IMR-90 (cell line): ENCODE measurements at regions not wholly inside any gene's neighbourhood (a gene's known extent, or its start where the extent isn't known, plus 50 kb on each side); places are given as distances from the start of the nearest gene placed in this dataset.

Source experiments
- BHLHE40 ChIP-seq: fragments of 150-350 bp; IDR thresholded peaks from 2 replicates; pipeline ENCODE4 v1.6.1; 2016; ENCODE audit warnings: mild to moderate bottlenecking, low read depth, low read length
- CEBPB ChIP-seq: IDR thresholded peaks from 2 replicates; pipeline ENCODE4 v1.6.1; 2012; ENCODE audit warnings: low read depth, low read length, improper control_type of control experiment
- CTCF ChIP-seq: conservative IDR thresholded peaks from 2 replicates; pipeline ENCODE4 v1.5.1; 2012; ENCODE audit warnings: mild to moderate bottlenecking, low read depth, low read length, improper control_type of control experiment
- FOS ChIP-seq: fragments of 150-350 bp; IDR thresholded peaks from 2 replicates; pipeline ENCODE4 v1.6.1; 2016; ENCODE audit warnings: low read depth, low read length
- MAFK ChIP-seq: IDR thresholded peaks from 2 replicates; pipeline ENCODE4 v1.6.1; 2012; ENCODE audit warnings: low read depth, low read length, improper control_type of control experiment
- MAZ ChIP-seq: IDR thresholded peaks from 2 replicates; pipeline ENCODE4 v1.6.1; 2012; ENCODE audit warnings: low read depth, mild to moderate bottlenecking, low read length, improper control_type of control experiment, moderate library complexity, borderline replicate concordance
- NFE2L2 ChIP-seq: fragments of 150-350 bp; IDR thresholded peaks from 2 replicates; pipeline ENCODE4 v1.6.1; 2016; ENCODE audit warnings: low read depth, mild to moderate bottlenecking, low read length
- POLR2A ChIP-seq: IDR thresholded peaks from 2 replicates; pipeline ENCODE4 v1.6.1; 2012; ENCODE audit warnings: mild to moderate bottlenecking, low read depth, low read length
- RAD21 ChIP-seq: IDR thresholded peaks from 2 replicates; pipeline ENCODE4 v1.6.1; 2012; ENCODE audit warnings: low read length, improper control_type of control experiment
- RCOR1 ChIP-seq: IDR thresholded peaks from 2 replicates; pipeline ENCODE4 v1.6.1; 2012; ENCODE audit warnings: mild to moderate bottlenecking, low read length, improper control_type of control experiment; ENCODE audit not compliant: insufficient replicate concordance
- RFX5 ChIP-seq: IDR thresholded peaks from 2 replicates; pipeline ENCODE4 v1.8.0; 2012; ENCODE audit warnings: low read depth, mild to moderate bottlenecking, low read length, moderate library complexity
- SMC3 ChIP-seq: fragments of 150-350 bp; IDR thresholded peaks from 2 replicates; pipeline ENCODE4 v1.6.1; 2016; ENCODE audit warnings: low read depth, mild to moderate bottlenecking, antibody characterized with exemption, low read length, moderate library complexity

DNA sequence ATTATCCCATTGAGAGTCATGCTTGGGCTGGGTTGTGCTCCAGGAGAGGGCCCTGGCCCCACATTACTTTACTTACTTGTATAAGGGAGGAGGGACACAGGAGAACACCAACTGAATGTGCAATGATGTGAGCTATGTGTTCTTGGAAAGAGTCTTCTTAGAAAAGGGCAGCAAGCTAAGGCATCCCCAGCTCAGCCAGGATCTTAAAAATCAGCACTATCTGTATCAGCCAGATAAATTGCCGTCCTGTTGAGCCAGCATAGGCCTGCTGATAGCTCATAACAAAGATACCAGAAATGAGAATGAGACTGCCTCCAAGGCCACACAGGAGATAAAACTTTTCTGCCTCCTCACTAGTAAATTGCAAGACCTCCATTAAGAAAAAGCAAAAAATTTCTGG is 357.5 kb downstream of the CAAP1 start:
- no peak for TF ChIP-seq SMC3
- no peak for TF ChIP-seq RFX5
- TF ChIP-seq CTCF = no peak
- TF ChIP-seq MAZ = no peak
- no peak for TF ChIP-seq POLR2A
- no peak for TF ChIP-seq RCOR1
- TF ChIP-seq RAD21 = no peak
- TF ChIP-seq MAFK = no peak
- TF ChIP-seq FOS = no peak
- no peak for TF ChIP-seq BHLHE40
- TF ChIP-seq NFE2L2 = no peak
- no peak for TF ChIP-seq CEBPB
